Esophagus mucosa (tissue), 1 donor: ENCODE measurements at regions not wholly inside any gene's neighbourhood (a gene's known extent, or its start where the extent isn't known, plus 50 kb on each side); places are given as distances from the start of the nearest gene placed in this dataset.

Experiments
- ATAC-seq: fragments of 200-7000 bp; cut with Tn5 transposase; one replicate; pipeline ENCODE4 v1.9.1; 2020
- donor health status: DM: yes; HTN: yes; CAD: no.

- no peak for ATAC-seq
Measured at GRCh38 chr21:23541571-23541970, 2065.7 kb downstream of the MRPL39 start.

- no peak for ATAC-seq
Measured at GRCh38 chr21:23534850-23535249, 2072.4 kb downstream of the MRPL39 start.

GRCh38 chr21:23531444-23531843 lies 2075.8 kb downstream of the MRPL39 start:
- ATAC-seq, result no peak

GRCh38 chr21:23524685-23525084 lies 2082.6 kb downstream of the MRPL39 start:
- no peak for ATAC-seq

GRCh38 chr21:23522751-23523150 lies 2084.5 kb downstream of the MRPL39 start:
- ATAC-seq, result no peak

GRCh38 chr21:23507501-23507900 lies 2099.8 kb downstream of the MRPL39 start:
- ATAC-seq, result no peak

- ATAC-seq, result no peak
Measured at GRCh38 chr21:23496729-23497128, 2110.6 kb downstream of the MRPL39 start.

- ATAC-seq, result no peak
Measured at GRCh38 chr21:23488245-23488644, 2119.0 kb downstream of the MRPL39 start.

GRCh38 chr21:23480591-23481270 lies 2126.6 kb downstream of the MRPL39 start:
- no peak for ATAC-seq

GRCh38 chr21:23478381-23478780 lies 2128.9 kb downstream of the MRPL39 start:
- ATAC-seq, result no peak

- ATAC-seq, result no peak
Measured at GRCh38 chr21:23475281-23476219, 2131.7 kb downstream of the MRPL39 start.

- ATAC-seq, result no peak
Measured at GRCh38 chr21:23471877-23472276, 2135.4 kb downstream of the MRPL39 start.

- no peak for ATAC-seq
Measured at GRCh38 chr21:23463365-23463764, 2143.9 kb downstream of the MRPL39 start.

- no peak for ATAC-seq
Measured at GRCh38 chr21:23455676-23456075, 2151.6 kb downstream of the MRPL39 start.

- no peak for ATAC-seq
Measured at GRCh38 chr21:23452384-23453083, 2154.7 kb downstream of the MRPL39 start.

GRCh38 chr21:23445307-23445706 lies 2162.0 kb downstream of the MRPL39 start:
- ATAC-seq, result no peak

- ATAC-seq, result no peak
Measured at GRCh38 chr21:23438081-23438480, 2169.2 kb downstream of the MRPL39 start.

- ATAC-seq, result no peak
Measured at GRCh38 chr21:23402929-23403520, 2204.3 kb downstream of the MRPL39 start.

- ATAC-seq, result no peak
Measured at GRCh38 chr21:23401278-23401677, 2206.0 kb downstream of the MRPL39 start.

- no peak for ATAC-seq
Measured at GRCh38 chr21:23398726-23399125, 2208.6 kb downstream of the MRPL39 start.

GRCh38 chr21:23394458-23394857 lies 2212.8 kb downstream of the MRPL39 start:
- no peak for ATAC-seq

GRCh38 chr21:23384679-23385078 lies 2222.6 kb downstream of the MRPL39 start:
- ATAC-seq, result no peak

GRCh38 chr21:23374155-23374554 lies 2233.1 kb downstream of the MRPL39 start:
- ATAC-seq, result no peak
